Activated effector memory CD4-positive, alpha-beta T cell treated with anti-CD3 and anti-CD28 coated beads, Interleukin-2, amount 50 U/mL, for 16 hours (primary cell): ENCODE measurements at regions not wholly inside any gene's neighbourhood (a gene's known extent, or its start where the extent isn't known, plus 50 kb on each side); places are given as distances from the start of the nearest gene placed in this dataset.

Source experiments
- DNase-seq: peaks from one replicate; pipeline ENCODE4 v3.0.0-alpha.2; 2020

GRCh38 chr4:167290678-167291077 is 56.4 kb upstream of the SPOCK3 start:
- DNase-seq: no peak

DNA sequence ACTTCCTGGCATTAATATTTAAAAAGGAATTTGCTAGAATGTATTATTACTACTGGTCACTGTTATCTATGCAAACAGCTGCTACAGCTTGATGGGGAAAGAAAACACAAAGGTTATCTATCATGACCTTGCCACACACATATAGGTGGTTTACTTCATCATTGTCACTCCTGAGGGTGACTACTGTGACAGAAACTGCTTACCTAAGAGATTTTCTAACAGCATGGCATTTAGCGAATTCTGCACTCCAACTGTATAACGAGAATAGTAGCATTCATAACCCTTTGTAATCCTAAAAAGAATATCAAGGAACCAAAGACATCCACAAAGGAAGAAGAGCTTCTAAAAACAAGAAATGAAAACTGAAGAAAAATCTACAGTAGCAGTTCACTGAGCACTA is 74.6 kb upstream of the SPOCK3 start:
- no peak for DNase-seq

GRCh38 chr4:167321299-167321698 is 87.0 kb upstream of the SPOCK3 start:
- DNase-seq: no peak

- DNase-seq: no peak
These were observed 105.5 kb upstream of the SPOCK3 start for GRCh38 chr4:167339781-167340180.

DNA sequence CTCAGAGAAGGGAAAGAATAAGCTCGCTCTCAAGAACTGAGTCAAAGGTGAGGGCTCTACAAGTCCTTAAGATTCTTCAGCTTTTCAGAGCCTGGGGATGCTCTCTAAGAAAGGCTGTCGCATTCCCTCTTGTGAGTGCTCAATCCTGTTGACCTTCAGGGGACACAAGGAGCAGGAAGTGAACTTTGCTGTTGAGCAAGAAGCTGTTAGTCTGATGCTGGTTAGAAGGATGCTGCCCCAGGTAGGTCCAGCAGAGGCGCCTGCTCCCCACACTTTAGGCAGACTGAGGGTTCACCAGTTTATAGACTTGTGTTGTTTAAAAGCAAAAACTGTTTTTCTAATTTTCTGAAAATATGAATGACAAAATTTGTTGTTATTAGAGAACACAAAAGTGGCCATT is 125.4 kb upstream of the SPOCK3 start:
- DNase-seq: no peak

DNA sequence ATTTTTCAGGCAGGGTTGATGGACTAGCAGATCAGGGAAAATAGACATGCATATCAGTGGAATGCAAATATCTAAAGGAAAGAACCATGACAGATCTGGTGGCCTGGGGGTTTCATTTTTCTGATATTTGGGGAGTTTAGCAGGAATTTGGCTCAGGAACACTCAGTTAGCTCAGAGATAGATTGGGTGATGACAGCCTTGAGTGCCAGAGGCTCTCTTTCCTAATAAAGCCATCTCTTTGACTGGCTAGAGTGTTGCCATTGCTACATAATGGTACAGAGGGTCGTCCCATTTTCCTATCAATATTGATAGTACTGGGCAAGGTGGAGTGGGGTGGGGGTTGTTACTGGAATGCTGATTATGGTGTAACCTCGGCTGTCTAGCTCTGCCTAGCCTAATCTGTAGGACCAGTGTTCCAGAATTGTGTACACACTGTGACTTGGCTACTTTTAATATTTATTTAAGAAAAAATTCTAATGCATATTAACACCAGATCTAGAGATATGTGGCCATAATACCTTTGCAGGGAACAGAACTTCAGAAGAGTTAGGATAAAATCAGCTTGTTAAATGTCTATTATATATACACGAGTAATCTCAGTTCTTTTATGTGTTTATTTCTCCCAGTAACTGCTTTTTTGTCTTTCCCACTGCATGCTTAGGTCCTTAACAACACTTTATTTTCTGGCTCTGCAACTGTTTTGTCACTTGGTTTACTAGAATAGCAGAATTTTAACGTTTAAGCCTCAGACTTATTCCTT is 145.0 kb upstream of the SPOCK3 start:
- no peak for DNase-seq

DNA sequence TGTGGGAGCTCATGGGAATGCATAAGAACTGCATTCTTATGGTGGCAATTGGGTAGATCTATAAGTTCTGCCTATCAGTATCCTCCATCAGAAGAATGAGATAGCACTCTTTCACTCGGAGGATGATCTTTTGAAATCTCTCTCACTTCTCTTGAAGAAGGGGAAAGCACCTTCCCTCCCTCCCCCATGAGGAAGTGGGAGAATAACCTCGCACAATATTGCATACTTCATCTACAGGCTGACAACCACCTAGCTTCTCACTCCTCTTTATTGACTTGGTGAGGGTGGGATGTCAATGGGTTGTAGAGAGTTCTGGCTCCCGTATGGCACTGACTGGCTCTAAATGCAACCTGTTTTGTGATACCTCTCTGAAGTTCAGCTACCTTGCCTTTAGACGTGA is 146.7 kb upstream of the SPOCK3 start:
- no peak for DNase-seq

GRCh38 chr4:167383291-167383690 is 149.0 kb upstream of the SPOCK3 start:
- no peak for DNase-seq

DNA sequence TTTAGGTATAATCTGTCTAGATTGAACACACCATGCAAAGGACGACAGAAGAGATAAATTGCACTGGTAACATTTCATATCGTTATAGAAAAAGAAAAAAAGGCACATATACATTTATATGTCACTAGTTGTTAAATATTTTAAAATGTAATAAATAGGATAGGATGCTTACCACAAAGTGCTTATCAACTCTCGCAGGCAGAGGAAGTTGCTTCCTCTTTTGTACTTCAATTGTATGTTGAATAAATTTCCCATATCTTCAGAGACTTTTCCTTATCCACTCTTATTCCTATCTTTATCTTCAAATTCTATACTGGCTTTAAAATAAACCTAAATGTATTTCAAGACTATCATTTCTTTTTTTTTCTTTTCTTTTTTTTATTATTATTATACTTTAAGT is 163.3 kb upstream of the SPOCK3 start:
- no peak for DNase-seq

DNA sequence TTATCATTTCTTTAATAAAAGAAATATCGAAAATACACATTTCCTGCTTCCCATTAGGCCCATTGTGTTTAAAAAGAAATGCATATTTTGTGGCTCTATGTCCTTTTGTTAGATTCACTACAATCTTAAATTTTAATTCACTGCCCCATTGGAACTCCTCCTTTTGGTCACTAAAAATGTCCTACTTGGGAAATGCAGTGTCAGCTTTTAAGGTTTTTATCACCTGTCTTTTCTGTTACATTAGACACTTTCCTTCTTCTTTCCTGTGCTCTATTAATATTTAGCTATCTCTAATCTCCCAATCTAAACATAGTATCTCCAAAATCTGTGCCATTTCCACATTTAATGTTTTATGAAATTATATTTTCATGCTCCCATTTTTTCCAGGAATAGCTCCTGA is 164.9 kb upstream of the SPOCK3 start:
- no peak for DNase-seq

GRCh38 chr4:167406181-167406580 is 171.9 kb upstream of the SPOCK3 start:
- no peak for DNase-seq

DNA sequence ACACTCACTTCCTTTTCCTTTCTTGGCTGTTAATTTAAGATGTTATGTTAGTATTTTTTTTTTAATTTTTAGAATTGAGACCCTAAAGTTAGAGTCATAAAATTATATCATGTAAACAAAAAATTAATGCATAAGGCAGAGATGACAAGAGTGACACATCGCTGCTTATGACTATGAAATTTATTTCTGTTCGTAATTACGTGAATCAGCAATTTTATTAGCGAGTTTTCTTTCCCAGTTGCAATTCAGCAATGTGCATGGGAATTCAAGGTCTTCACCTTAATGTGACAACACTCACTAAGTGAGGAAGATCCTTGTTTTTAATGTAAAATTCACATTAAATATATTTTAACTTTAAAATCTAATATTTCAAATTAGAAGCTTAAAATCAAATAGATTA is 181.2 kb upstream of the SPOCK3 start:
- DNase-seq: no peak

DNA sequence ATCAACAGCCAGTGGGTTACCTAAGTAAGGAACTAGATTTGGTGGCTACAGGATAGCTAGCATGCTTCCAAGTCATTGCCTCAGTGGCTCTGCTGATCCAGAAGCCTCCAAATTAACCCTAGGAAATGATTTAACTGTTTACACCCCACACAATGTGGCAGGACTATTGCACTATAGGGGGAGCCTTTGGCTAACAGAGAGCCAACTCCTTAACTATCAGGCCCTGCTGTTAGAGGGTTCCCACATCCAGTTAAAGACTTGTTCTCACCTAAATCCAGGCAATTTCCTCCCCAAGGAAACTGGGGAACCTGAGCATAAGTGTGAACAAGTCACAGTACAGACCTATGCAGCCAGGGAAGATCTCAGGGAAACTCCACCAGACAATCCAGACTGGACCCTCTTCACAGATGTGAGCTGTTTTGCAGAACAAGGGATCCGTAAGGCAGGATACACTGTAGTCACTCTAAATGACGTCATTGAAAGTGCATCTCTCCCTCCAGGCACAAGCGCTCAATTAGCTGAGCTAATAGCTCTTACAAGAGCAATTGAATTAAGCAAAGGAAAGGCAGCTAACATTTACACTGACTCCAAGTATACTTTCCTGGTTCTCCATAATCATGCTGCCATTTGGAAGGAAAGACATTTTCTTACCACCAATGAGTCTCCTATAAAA is 185.3 kb upstream of the SPOCK3 start:
- DNase-seq: no peak

DNA sequence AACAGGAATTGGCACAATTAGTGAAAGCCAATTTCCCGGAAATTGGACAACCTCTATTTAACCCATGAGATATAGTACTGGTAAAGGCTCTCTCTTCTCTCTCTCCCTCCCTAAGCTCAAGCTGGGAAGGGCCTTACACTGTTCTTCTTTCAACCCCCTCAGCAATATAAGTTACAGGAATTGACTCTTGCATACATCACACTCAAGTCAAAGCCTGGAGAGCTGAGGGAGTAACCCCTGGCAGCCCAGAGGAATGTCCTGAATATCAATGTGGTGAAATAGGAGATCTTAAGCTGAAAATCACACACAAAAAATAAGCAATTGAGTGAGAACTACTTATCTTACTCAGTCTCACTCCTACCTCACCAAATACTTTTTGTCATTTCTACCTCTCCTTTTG is 186.9 kb upstream of the SPOCK3 start:
- DNase-seq: no peak

DNA sequence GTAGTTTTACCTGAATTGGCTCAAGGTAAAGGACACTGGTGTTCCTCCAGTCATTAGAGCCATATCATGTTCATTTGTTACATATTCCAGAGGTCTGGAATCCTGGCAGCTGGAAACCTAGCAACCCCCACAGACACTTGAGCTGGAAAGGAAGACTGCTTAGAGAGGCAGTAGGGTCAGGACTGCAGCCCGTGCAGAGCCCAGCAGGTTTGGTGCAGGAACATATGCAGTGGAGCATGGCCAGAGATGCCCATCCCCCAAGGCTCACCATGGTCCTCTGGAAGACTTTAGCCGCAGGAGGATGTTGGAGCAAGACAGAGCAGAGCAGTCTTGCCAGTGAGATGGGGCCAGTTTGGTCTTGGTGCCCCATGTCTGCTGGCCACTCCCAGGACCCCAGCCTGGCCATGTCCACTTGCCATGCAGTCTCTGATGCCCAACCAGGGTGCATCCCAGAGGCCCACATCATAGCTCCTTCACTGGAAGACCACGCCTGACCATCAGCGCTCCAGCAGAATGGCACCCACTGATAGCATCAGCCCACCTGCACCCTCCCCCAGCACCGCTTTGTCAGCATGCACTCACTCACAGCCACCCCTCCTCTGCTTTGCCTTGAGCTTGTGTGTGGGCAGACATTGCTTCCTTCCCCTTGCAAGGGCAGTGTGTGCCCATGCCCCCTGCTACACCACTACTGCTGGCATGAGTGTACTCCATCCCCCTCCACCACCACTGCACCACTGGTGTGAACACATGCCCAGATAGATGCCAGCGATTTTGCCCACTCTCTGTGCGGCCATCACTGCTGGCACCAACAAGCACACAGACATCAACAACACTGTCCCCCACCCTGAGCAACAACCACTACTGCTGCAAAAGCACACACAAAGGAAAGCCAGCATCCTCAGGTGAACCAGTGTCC is 190.3 kb upstream of the SPOCK3 start:
- no peak for DNase-seq

DNA sequence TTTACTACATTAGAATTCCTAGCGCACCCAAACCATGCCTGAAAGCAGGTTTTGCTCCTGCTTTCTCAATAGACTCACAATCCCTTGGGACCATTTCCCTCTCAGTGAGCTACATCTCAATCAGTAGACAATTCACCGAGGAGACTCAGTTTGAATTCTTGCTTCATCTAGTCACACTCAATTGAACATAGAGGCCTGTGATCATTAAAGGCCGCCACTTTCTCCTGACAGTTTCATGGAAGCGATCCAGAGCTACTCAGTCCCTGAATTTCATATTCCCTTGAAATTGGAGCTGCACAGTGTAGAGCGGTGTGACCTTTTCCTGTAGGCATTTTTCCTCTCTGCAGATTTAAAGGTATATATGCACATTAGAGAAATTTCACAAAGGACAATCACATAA is 193.9 kb upstream of the SPOCK3 start:
- DNase-seq: no peak

DNA sequence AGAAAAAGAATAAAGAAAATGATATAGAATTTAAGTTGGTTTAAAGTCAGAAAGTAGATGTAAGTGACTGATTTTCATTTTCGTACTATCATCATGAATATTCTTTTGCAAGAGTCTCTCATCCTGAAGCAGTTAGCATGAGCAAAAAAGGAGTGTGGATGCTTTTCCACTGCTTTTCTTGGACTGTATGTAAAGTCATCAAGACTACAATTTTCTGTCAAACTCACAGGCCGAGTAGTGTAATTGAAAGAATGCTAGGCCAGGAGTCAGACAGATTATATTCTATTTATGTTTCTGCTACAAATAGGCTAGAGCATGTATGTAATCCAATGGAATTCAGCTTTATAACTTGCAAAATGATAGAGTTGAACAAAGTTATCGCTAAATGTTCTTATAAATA is 197.1 kb upstream of the SPOCK3 start:
- DNase-seq: no peak

DNA sequence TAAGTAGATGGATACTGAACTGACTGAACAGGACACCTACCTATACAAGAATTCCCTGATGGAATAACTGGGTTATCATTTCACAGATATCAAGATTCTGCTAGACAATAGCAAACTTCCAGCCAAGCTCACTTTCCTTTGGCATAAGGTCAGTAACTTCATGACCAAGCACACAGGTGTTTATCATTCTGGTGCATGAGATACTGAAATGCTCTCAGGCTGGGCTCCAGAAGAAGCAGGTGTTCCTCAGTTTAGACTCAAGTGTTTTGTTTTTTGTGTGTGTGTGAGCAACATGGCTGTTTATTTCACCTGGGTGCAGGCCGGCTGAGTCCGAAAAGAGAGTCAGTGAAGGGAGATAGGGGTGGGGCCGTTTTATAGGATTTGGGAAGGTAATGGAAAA is 201.5 kb upstream of the SPOCK3 start:
- DNase-seq: no peak

- no peak for DNase-seq
These were observed 209.5 kb upstream of the SPOCK3 start for GRCh38 chr4:167443841-167444240.

- DNase-seq: no peak
These were observed 218.7 kb upstream of the SPOCK3 start for GRCh38 chr4:167452922-167453430.

GRCh38 chr4:167456619-167457018 is 222.3 kb upstream of the SPOCK3 start:
- DNase-seq: no peak

GRCh38 chr4:167469436-167469835 is 235.1 kb upstream of the SPOCK3 start:
- no peak for DNase-seq

DNA sequence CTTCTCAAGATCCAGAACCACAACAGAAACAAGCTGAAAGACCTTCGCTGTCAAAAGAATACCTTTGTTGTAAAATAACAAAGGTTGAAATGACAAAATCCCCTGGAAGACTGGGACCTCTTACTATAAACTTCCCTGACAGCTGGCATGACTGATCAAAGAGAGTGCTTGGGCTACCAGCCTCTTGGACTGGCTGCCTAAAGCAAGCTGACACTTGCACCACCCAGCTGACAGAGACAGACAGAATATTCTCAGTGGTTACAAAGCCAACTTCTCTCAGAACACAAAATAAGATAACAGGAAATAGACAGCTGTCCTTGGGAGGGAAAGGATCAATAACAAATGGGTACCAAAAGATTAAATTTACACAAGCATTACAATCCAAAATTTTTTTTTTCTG is 241.7 kb upstream of the SPOCK3 start:
- no peak for DNase-seq

- no peak for DNase-seq
These were observed 257.7 kb upstream of the SPOCK3 start for GRCh38 chr4:167492007-167492406.
